Tibial nerve (tissue), 4 donors: ENCODE measurements at regions not wholly inside any gene's neighbourhood (a gene's known extent, or its start where the extent isn't known, plus 50 kb on each side); places are given as distances from the start of the nearest gene placed in this dataset.

Source experiments
- DNase-seq, 2 donors: peaks; one replicate each; pipeline ENCODE4 v3.0.0-alpha.2; 2019; ENCODE audit warnings: low spot score in 2 of 2
- H3K27ac ChIP-seq, 4 donors: fragments of 200-600 bp; sonication (generic) in 3 of 4; one replicate each; pipeline ENCODE4 v1.5.1; 2017 to 2019; ENCODE audit warnings: mild to moderate bottlenecking in 1 of 4
- H3K27me3 ChIP-seq, 2 donors: fragments of 200-600 bp; sonication (generic) in 1 of 2; one replicate each; pipeline versions ENCODE4 v1.5.1 to v1.6.0; 2017 to 2019
- H3K36me3 ChIP-seq, 3 donors: fragments of 200-600 bp; sonication (generic); one replicate each; pipeline ENCODE4 v1.5.1; 2018 to 2019
- H3K4me1 ChIP-seq, 4 donors: fragments of 200-600 bp; sonication (generic) in 3 of 4; one replicate each; pipeline ENCODE4 v1.5.1; 2017 to 2019
- H3K4me3 ChIP-seq, 4 donors: fragments of 200-600 bp; sonication (generic) in 3 of 4; one replicate each; pipeline ENCODE4 v1.5.1; 2017 to 2019; ENCODE audit warnings: mild to moderate bottlenecking in 1 of 4, moderate library complexity in 1 of 4
- H3K9me3 ChIP-seq, 4 donors: fragments of 200-600 bp; sonication (generic) in 3 of 4; one replicate each; pipeline ENCODE4 v1.5.1; 2017 to 2019
- CTCF ChIP-seq, 5 experiments: fragments of 200-600 bp in 3 of 5; fragments of 450-650 bp in 2 of 5; sonication (generic) in 3 of 5; IDR thresholded peaks; one replicate each; pipeline ENCODE4 v1.5.1; 2016 to 2019; ENCODE audit warnings: antibody characterized with exemption in 5 of 5, mild to moderate bottlenecking in 3 of 5, moderate library complexity in 2 of 5
- EP300 ChIP-seq, 2 donors: sonication (generic); formaldehyde crosslinking; IDR thresholded peaks; one replicate each; pipeline ENCODE4 v1.6.1; 2017; ENCODE audit warnings: antibody characterized with exemption in 2 of 2, mild to moderate bottlenecking in 1 of 2
- POLR2A ChIP-seq, 2 donors: fragments of 450-650 bp; IDR thresholded peaks; one replicate each; pipeline ENCODE4 v1.6.1; 2017; ENCODE audit warnings: antibody characterized with exemption in 2 of 2, mild to moderate bottlenecking in 2 of 2, moderate library complexity in 2 of 2
- WGBS, 2 donors: methylation state at CpG; one replicate each; pipeline ENCODE4 v1.1.5; 2018; 5-methylcytosine and 5-hydroxymethylcytosine counted together

- no peak for TF ChIP-seq EP300 (IDR thresholded peaks at IDR 0.05)
- no peak for TF ChIP-seq POLR2A (IDR thresholded peaks at IDR 0.05)
- TF ChIP-seq CTCF (IDR thresholded peaks at IDR 0.05), result no peak
- H3K9me3 ChIP-seq, result no peaks in the 10 kb centered on the region
- H3K27ac ChIP-seq, result no peak overlapping the region
- DNase-seq, result no peak
- no peaks in the 10 kb centered on the region for H3K27me3 ChIP-seq
- WGBS, 2 donors, result 73 to 90% methylated on average over 7 to 20 of the region's 20 CpGs
- no peak overlapping the region for H3K4me3 ChIP-seq
- H3K4me1 ChIP-seq, result no peaks in the 10 kb centered on the region
- H3K36me3 ChIP-seq, result no peaks in the 10 kb centered on the region
Observed at GRCh38 chr11:23961503-23962338, 535.1 kb upstream of the LUZP2 start.

- no peak for DNase-seq
- no peak overlapping the region for H3K4me3 ChIP-seq
- no peak overlapping the region for H3K27ac ChIP-seq
- H3K27me3 ChIP-seq, result no peaks in the 10 kb centered on the region
- H3K9me3 ChIP-seq, result no peaks in the 10 kb centered on the region
- TF ChIP-seq CTCF (IDR thresholded peaks at IDR 0.05) (no peak), EP300 (IDR thresholded peaks at IDR 0.05) (no peak), POLR2A (IDR thresholded peaks at IDR 0.05) (no peak)
- H3K36me3 ChIP-seq, result no peaks in the 10 kb centered on the region
- H3K4me1 ChIP-seq, result no peaks in the 10 kb centered on the region
- 50 to 63% methylated on average over 2 of the region's 2 CpGs for whole genome bisulfite sequencing, 2 donors
Observed at GRCh38 chr11:23973244-23973643, 523.6 kb upstream of the LUZP2 start.

- H3K36me3 ChIP-seq, result no peaks in the 10 kb centered on the region
- 47 to 48% methylated on average over 3 of the region's 3 CpGs for WGBS, 2 donors
- H3K9me3 ChIP-seq, result no peaks in the 10 kb centered on the region
- H3K27me3 ChIP-seq, result no peaks in the 10 kb centered on the region
- DNase-seq, result no peak
- H3K27ac ChIP-seq, result no peak overlapping the region
- H3K4me1 ChIP-seq, result no peaks in the 10 kb centered on the region
- H3K4me3 ChIP-seq, result no peak overlapping the region
- TF ChIP-seq POLR2A (IDR thresholded peaks at IDR 0.05), result no peak
- no peak for TF ChIP-seq CTCF (IDR thresholded peaks at IDR 0.05)
- TF ChIP-seq EP300 (IDR thresholded peaks at IDR 0.05), result no peak
Observed at GRCh38 chr11:23974051-23974450, 522.8 kb upstream of the LUZP2 start.

- TF ChIP-seq POLR2A (IDR thresholded peaks at IDR 0.05), result no peak
- no peak for TF ChIP-seq CTCF (IDR thresholded peaks at IDR 0.05)
- TF ChIP-seq EP300 (IDR thresholded peaks at IDR 0.05), result no peak
- no peaks in the 10 kb centered on the region for H3K4me1 ChIP-seq
- no peak overlapping the region for H3K27ac ChIP-seq
- H3K4me3 ChIP-seq, result no peak overlapping the region
- no peaks in the 10 kb centered on the region for H3K9me3 ChIP-seq
- no peak for DNase-seq
- H3K27me3 ChIP-seq, result no peaks in the 10 kb centered on the region
- H3K36me3 ChIP-seq, result no peaks in the 10 kb centered on the region
Observed at GRCh38 chr11:23974601-23975000, 522.3 kb upstream of the LUZP2 start.

- H3K9me3 ChIP-seq, result no peaks in the 10 kb centered on the region
- no peak overlapping the region for H3K27ac ChIP-seq
- no peaks in the 10 kb centered on the region for H3K27me3 ChIP-seq
- no peak overlapping the region for H3K4me3 ChIP-seq
- H3K36me3 ChIP-seq, result no peaks in the 10 kb centered on the region
- WGBS, 2 donors, result 33 to 63% methylated on average over 1 of the region's 1 CpG
- H3K4me1 ChIP-seq, result no peaks in the 10 kb centered on the region
- no peak for DNase-seq
- no peak for TF ChIP-seq CTCF (IDR thresholded peaks at IDR 0.05)
Observed at GRCh38 chr11:23976426-23976825, 520.4 kb upstream of the LUZP2 start.
